ENCODE measurements at regions not wholly inside any gene's neighbourhood (a gene's known extent, or its start where the extent isn't known, plus 50 kb on each side); places are given as distances from the start of the nearest gene placed in this dataset.

- no peak for DNase-seq
These were observed 60.2 kb upstream of the NEDD9 start for GRCh38 chr6:11292594-11293236.

GRCh38 chr6:11292091-11292490, 59.6 kb upstream of the NEDD9 start:
- no peak for DNase-seq

GRCh38 chr6:11291582-11291981, 59.1 kb upstream of the NEDD9 start:
- DNase-seq = no peak

DNA sequence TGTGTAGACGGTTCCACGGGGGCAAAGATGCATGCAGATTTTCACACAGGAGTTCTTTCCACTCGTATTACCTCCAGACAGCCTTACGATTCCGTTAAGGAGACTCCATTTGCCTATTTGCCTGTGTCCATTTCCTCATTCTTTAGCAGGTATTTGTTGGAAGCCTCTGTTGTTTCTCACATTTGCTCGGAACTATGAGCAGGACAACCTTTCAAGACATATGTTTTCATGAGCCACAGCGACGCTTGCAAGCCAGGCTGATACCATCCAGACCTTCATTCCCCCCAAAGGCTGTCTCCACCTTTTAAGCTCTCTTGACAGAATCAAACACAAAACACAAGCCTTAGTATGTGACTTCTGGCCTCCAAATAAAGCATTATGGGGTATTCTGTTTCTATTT, 57.6 kb upstream of the NEDD9 start:
- DNase-seq = no peak

GRCh38 chr6:11288065-11288464, 55.6 kb upstream of the NEDD9 start:
- no peak for DNase-seq

DNA sequence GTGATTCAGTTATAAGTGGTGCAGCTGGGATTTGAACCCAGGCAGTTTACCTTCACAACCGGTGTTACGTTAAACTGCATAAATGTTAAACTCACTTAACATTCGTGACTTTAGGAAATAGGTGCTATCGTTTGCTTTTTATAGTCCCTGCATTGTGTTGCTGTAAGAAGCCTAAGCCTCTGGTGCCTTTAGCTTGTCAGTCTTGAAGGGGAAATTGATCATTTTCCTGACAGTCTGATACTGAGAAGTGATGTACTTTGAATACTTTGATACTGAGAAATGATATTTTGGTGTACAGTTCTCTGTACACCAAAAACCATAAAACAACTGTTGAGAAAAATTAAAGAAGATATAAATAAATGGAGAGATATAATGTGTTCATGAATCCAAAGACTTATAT, 52.5 kb upstream of the NEDD9 start:
- DNase-seq = no peak

DNA sequence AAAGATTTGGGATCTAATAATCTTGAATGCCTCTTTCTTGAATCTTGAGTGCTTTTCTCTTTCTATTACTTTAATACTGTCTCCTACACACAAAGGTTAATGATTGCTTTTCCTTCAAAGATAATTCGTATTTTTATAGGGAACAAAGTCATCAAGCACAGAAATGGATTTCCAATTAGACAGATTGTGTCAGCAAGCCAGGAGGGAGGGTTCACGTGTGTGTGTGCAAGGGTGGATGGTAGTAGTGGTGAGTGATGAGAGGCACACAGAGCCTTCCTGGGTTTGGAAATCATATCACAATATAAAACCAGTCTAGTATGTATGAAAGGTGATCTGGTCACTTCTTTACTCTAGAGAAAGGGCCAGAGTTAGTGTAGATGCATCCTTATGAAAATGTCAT, 51.2 kb upstream of the NEDD9 start:
- no peak for DNase-seq

- no peak for DNase-seq
These were observed 50.4 kb upstream of the NEDD9 start for GRCh38 chr6:11282875-11283274.

All from GDM1 (cell line).